Testis (tissue), 2 donors: ENCODE measurements at regions not wholly inside any gene's neighbourhood (a gene's known extent, or its start where the extent isn't known, plus 50 kb on each side); places are given as distances from the start of the nearest gene placed in this dataset.

Source experiments
- DNase-seq: peaks from one replicate; pipeline ENCODE4 v3.0.0-alpha.2; 2019
- H3K27ac ChIP-seq, 2 donors: fragments of 200-600 bp; sonication (generic); one replicate each; pipeline ENCODE4 v1.5.1; 2019
- H3K27me3 ChIP-seq: fragments of 200-600 bp; sonication (generic); one replicate; pipeline ENCODE4 v1.5.1; 2019
- H3K36me3 ChIP-seq: fragments of 200-600 bp; sonication (generic); one replicate; pipeline ENCODE4 v1.5.1; 2017; ENCODE audit warnings: low read depth; ENCODE audit errors: missing control alignments
- H3K4me1 ChIP-seq: fragments of 200-600 bp; sonication (generic); one replicate; pipeline ENCODE4 v1.5.1; 2019
- H3K4me3 ChIP-seq, 2 donors: fragments of 200-600 bp; sonication (generic); one replicate each; pipeline ENCODE4 v1.5.1; 2017 to 2019
- H3K9me3 ChIP-seq: fragments of 200-600 bp; sonication (generic); one replicate; pipeline ENCODE4 v1.5.1; 2017
- CTCF ChIP-seq, 3 experiments: fragments of 450-650 bp in 2 of 3; fragments of 200-600 bp in 1 of 3; sonication (generic) in 1 of 3; IDR thresholded peaks; one replicate each; pipeline ENCODE4 v1.5.1; 2016 to 2019; ENCODE audit warnings: antibody characterized with exemption in 3 of 3, mild to moderate bottlenecking in 2 of 3, moderate library complexity in 1 of 3
- POLR2A ChIP-seq: fragments of 450-650 bp; IDR thresholded peaks from one replicate; pipeline ENCODE4 v1.6.1; 2017; ENCODE audit warnings: antibody characterized with exemption, mild to moderate bottlenecking, moderate library complexity
- WGBS, 2 donors: methylation state at CpG; one replicate each; pipeline ENCODE4 v1.1.5; 2018; 5-methylcytosine and 5-hydroxymethylcytosine counted together
- intact Hi-C: fragments of 100-400 bp; cut with DNase I; formaldehyde crosslinking; loops from one replicate; pipeline ENCODE4 v1.15.1; 2023; ENCODE audit warnings: low total_unique reads

- intact Hi-C loops: no loop called here
- Histone ChIP-seq H3K36me3 (no peaks in the 10 kb centered on the region), H3K4me3 (no peak overlapping the region), H3K9me3 (no peaks in the 10 kb centered on the region), H3K27ac (no peak overlapping the region), H3K27me3 (no peaks in the 10 kb centered on the region), H3K4me1 (no peaks in the 10 kb centered on the region)
- no peak for DNase-seq
- 74 to 76% methylated on average over 6 of the region's 6 CpGs for WGBS, 2 donors
- TF ChIP-seq CTCF (IDR thresholded peaks at IDR 0.05) (no peak), POLR2A (no peak)
Observed at GRCh38 chr6:166736634-166737033, 109.6 kb upstream of the RPS6KA2 start.

- H3K4me3 ChIP-seq: no peak overlapping the region
- TF ChIP-seq POLR2A: no peak
- no peak for TF ChIP-seq CTCF (IDR thresholded peaks at IDR 0.05)
- no peaks in the 10 kb centered on the region for H3K9me3 ChIP-seq
- DNase-seq: no peak
- no peaks in the 10 kb centered on the region for H3K27me3 ChIP-seq
- no peaks in the 10 kb centered on the region for H3K4me1 ChIP-seq
- intact Hi-C loops: no loop called here
- no peak overlapping the region for H3K27ac ChIP-seq
- H3K36me3 ChIP-seq: no peaks in the 10 kb centered on the region
- WGBS, 2 donors: 78 to 84% methylated on average over 4 of the region's 4 CpGs
Observed at GRCh38 chr6:166733900-166734299, 106.8 kb upstream of the RPS6KA2 start.

GRCh38 chr6:166729658-166730057 lies 102.6 kb upstream of the RPS6KA2 start:
- intact Hi-C loops: no loop called here
- DNase-seq: no peak
- Histone ChIP-seq H3K4me3 (no peak overlapping the region), H3K27ac (no peak overlapping the region), H3K4me1 (no peaks in the 10 kb centered on the region), H3K27me3 (no peaks in the 10 kb centered on the region), H3K36me3 (no peaks in the 10 kb centered on the region), H3K9me3 (no peaks in the 10 kb centered on the region)
- 82 to 84% methylated on average over 5 of the region's 5 CpGs for WGBS, 2 donors
- no peak for TF ChIP-seq POLR2A
- no peak for TF ChIP-seq CTCF (IDR thresholded peaks at IDR 0.05)

GRCh38 chr6:166728884-166729530 lies 102.0 kb upstream of the RPS6KA2 start:
- H3K9me3 ChIP-seq: no peaks in the 10 kb centered on the region
- intact Hi-C loops: no loop called here
- no peaks in the 10 kb centered on the region for H3K27me3 ChIP-seq
- H3K4me1 ChIP-seq: no peaks in the 10 kb centered on the region
- TF ChIP-seq POLR2A (no peak), CTCF (IDR thresholded peaks at IDR 0.05) (no peak)
- H3K4me3 ChIP-seq: no peak overlapping the region
- DNase-seq: no peak
- 91 to 100% methylated on average over 7 of the region's 7 CpGs for WGBS, 2 donors
- no peak overlapping the region for H3K27ac ChIP-seq
- no peaks in the 10 kb centered on the region for H3K36me3 ChIP-seq

GRCh38 chr6:166726201-166726600 lies 99.2 kb upstream of the RPS6KA2 start:
- Histone ChIP-seq H3K27me3 (no peaks in the 10 kb centered on the region), H3K9me3 (no peaks in the 10 kb centered on the region), H3K4me3 (no peak overlapping the region), H3K36me3 (no peaks in the 10 kb centered on the region), H3K4me1 (no peaks in the 10 kb centered on the region), H3K27ac (no peak overlapping the region)
- intact Hi-C loops: no loop called here
- TF ChIP-seq POLR2A: no peak
- no peak for TF ChIP-seq CTCF (IDR thresholded peaks at IDR 0.05)
- no peak for DNase-seq
- WGBS, 2 donors: 87% methylated on average over 7 of the region's 7 CpGs
